Ascending aorta (tissue), 2 donors: ENCODE measurements at regions not wholly inside any gene's neighbourhood (a gene's known extent, or its start where the extent isn't known, plus 50 kb on each side); places are given as distances from the start of the nearest gene placed in this dataset.

Experiments
- DNase-seq, 2 donors: peaks; one replicate each; pipeline ENCODE4 v3.0.0-alpha.2; 2019; ENCODE audit warnings: low spot score in 2 of 2
- H3K27ac ChIP-seq, 2 donors: fragments of 200-600 bp; sonication (generic); one replicate each; pipeline ENCODE4 v1.5.1; 2016 to 2017; ENCODE audit warnings: mild to moderate bottlenecking in 1 of 2
- H3K27me3 ChIP-seq: fragments of 200-600 bp; sonication (generic); one replicate; pipeline ENCODE4 v1.5.1; 2017
- H3K36me3 ChIP-seq, 2 donors: fragments of 200-600 bp; sonication (generic); one replicate each; pipeline ENCODE4 v1.5.1; 2016
- H3K4me1 ChIP-seq, 2 donors: fragments of 200-600 bp; sonication (generic); one replicate each; pipeline ENCODE4 v1.5.1; 2016 to 2017; ENCODE audit warnings: mild to moderate bottlenecking in 1 of 2
- H3K4me3 ChIP-seq, 2 donors: fragments of 200-600 bp; sonication (generic); one replicate each; pipeline ENCODE4 v1.5.1; 2016 to 2017; ENCODE audit warnings: mild to moderate bottlenecking in 1 of 2
- H3K9me3 ChIP-seq, 2 donors: fragments of 200-600 bp; sonication (generic); one replicate each; pipeline ENCODE4 v1.5.1; 2016
- intact Hi-C: fragments of 100-400 bp; cut with DNase I; formaldehyde crosslinking; loops from one replicate; pipeline ENCODE4 v1.15.1; 2023
- TF ChIP-seq, protein P1 (sequence below), 3 experiments: fragments of 200-600 bp in 2 of 3; fragments of 450-650 bp in 1 of 3; sonication (generic) in 2 of 3; IDR thresholded peaks; one replicate each; pipeline ENCODE4 v1.5.1; 2016 to 2019; ENCODE audit warnings: antibody characterized with exemption in 3 of 3, mild to moderate bottlenecking in 1 of 3, moderate library complexity in 1 of 3

DNA sequence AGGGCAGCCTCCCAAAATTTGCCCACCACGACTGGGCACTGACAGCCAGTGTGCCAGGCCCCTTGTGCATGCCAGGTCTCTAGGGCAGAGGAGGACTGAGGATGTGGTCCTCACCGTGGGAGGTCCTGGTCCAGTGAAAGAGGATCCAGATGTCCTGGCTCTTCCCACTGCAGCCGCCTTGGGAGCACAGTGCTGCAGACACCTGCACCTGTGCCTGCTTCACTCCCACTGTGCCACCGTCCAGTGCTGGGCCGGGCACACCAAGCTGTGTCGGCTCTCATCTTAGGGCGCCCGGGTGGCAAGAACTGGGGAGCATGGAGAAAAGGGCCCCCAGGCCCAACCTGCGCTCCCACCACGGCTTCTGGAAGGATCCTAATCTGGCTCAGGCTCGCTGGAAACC is 1147.1 kb downstream of the BRD1 start:
- H3K4me3 ChIP-seq, result no peak overlapping the region
- H3K27ac ChIP-seq, result no peak overlapping the region
- DNase-seq, result no peak
- H3K27me3 ChIP-seq, result no peaks in the 10 kb centered on the region
- no peaks in the 10 kb centered on the region for H3K4me1 ChIP-seq
- intact Hi-C loops, result no loop called here
- TF ChIP-seq, protein P1, sequence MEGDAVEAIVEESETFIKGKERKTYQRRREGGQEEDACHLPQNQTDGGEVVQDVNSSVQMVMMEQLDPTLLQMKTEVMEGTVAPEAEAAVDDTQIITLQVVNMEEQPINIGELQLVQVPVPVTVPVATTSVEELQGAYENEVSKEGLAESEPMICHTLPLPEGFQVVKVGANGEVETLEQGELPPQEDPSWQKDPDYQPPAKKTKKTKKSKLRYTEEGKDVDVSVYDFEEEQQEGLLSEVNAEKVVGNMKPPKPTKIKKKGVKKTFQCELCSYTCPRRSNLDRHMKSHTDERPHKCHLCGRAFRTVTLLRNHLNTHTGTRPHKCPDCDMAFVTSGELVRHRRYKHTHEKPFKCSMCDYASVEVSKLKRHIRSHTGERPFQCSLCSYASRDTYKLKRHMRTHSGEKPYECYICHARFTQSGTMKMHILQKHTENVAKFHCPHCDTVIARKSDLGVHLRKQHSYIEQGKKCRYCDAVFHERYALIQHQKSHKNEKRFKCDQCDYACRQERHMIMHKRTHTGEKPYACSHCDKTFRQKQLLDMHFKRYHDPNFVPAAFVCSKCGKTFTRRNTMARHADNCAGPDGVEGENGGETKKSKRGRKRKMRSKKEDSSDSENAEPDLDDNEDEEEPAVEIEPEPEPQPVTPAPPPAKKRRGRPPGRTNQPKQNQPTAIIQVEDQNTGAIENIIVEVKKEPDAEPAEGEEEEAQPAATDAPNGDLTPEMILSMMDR (IDR thresholded peaks at IDR 0.05), result no peak
- H3K9me3 ChIP-seq, result no peaks in the 10 kb centered on the region
- H3K36me3 ChIP-seq, result no peaks in the 10 kb centered on the region

DNA sequence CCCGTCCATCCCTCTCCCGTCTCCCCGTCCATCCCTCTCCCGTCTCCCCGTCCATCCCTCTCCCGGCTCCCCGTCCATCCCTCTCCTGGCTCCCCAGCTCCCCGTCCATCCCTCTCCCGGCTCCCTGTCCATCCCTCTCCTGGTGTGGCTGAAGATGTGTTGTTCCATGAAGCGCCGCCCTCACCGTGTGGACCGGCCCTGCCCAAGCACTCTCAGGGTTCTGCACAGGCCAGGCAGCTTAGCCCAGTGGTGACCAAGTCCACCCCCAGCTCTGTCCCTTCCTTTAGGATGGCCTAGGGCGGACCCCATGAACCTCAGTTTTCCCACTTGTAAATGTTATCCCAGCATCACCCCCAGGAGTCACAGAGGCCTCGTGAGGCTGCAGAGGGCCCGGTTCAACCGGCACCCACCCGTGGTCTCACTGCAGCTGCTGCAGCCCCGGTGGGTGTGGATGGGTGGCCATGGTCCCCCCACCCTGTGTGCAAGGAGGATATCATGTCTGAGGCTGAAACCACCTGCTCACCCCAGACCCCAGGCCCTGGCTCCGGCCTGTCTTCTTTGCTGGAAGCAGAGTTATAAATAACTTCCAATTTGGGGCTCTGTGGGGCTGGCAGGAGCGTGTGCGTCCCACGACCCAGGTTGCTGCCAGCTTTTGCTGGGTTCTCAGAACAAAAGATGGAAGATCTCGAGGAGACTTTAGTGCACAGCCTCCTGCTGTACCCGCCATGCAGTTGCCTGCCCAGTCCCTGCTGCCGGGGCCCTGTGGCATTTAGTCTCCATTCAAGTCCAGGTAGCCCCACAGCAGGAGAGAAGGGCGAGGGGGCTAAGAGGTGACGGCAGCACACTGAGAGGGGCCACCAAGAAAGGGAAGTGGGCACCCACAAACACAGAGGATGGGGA is 1147.8 kb downstream of the BRD1 start:
- H3K4me3 ChIP-seq, result no peak overlapping the region
- TF ChIP-seq, protein P1 (IDR thresholded peaks at IDR 0.05), result no peak
- H3K27ac ChIP-seq, result no peak overlapping the region
- no peaks in the 10 kb centered on the region for H3K4me1 ChIP-seq
- H3K36me3 ChIP-seq, result no peaks in the 10 kb centered on the region
- DNase-seq, result no peak
- no peaks in the 10 kb centered on the region for H3K27me3 ChIP-seq
- no peaks in the 10 kb centered on the region for H3K9me3 ChIP-seq
- intact Hi-C loops, result no loop called here

DNA sequence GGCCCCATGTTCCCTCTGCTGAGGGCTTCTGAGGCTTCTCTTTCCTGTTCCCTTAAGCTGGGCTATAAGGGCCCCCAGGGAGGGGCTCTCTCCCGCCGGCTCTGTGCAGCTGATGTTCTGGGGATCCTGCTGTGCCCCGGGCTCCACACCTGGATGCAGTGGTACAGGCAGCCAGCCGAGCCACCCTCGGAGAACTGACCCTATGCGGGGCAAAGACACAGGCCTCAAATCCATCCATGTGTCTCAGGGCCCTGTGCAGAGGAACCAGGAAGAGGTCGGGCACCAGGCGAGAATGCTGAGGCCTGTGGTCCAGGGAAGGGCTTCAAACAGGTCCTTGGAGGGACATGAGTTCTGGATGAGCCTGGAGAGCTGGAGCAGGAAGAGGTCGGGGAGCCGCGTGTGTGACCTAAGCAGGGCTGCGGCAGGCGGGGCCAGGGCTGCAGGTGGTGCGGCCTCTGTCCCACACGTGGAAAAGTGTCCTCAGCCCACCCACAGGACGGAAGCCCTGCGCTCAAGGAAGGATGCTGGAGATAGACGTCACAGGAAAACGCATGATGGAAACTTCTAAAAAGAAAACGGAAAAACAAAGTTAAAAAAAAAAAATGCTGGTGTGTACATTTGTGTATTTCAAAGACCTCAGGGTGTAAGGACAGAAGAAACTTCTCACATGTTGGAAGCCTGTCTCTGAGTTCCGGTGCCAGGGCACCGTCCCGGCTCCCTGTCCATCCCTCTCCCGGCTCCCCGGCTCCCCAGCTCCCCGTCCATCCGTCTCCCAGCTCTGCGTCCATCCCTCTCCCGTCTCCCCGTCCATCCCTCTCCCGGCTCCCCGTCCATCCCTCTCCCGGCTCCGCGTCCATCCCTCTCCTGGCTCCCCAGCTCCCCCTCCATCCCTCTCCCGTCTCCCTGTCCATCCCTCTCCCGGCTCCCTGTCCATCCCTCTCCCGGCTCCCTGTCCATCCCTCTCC is 1149.2 kb downstream of the BRD1 start:
- H3K4me3 ChIP-seq, result no peak overlapping the region
- no peaks in the 10 kb centered on the region for H3K27me3 ChIP-seq
- intact Hi-C loops, result no loop called here
- DNase-seq, result no peak
- no peaks in the 10 kb centered on the region for H3K36me3 ChIP-seq
- H3K4me1 ChIP-seq, result no peaks in the 10 kb centered on the region
- H3K27ac ChIP-seq, result no peak overlapping the region
- no peaks in the 10 kb centered on the region for H3K9me3 ChIP-seq
- TF ChIP-seq, protein P1 (IDR thresholded peaks at IDR 0.05), result no peak

- Histone ChIP-seq H3K36me3 (no peaks in the 10 kb centered on the region), H3K9me3 (peaks cover 0 to 4% of the 10 kb centered on the region in 2 donors), H3K4me3 (no peak overlapping the region), H3K27me3 (no peaks in the 10 kb centered on the region), H3K27ac (no peak overlapping the region), H3K4me1 (no peaks in the 10 kb centered on the region)
- no peak for DNase-seq
- intact Hi-C loops, result no loop called here
- TF ChIP-seq, protein P1 (IDR thresholded peaks at IDR 0.05), result no peak
These were observed 1150.1 kb downstream of the BRD1 start for GRCh38 chr22:48677621-48678020.

DNA sequence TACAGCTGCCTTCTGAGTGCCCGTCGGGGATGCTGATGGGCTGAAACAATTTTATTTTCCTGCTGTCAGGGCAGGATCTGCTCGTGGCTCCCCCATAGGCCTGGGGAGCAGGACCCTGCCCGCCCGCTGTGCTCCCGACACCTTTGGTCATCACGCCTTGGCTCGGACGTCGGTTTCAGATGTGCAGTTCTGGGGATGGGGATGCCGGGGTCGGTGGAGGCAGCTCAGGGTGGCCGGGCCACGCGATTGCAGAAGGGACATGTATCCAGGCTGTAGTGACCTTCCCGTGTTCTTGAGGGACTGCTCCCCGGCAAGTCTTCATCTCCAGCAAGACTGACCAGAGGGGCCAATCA is 1150.5 kb downstream of the BRD1 start:
- no peak for DNase-seq
- peaks cover 2 to 9% of the 10 kb centered on the region in 2 donors for H3K9me3 ChIP-seq
- H3K4me1 ChIP-seq, result no peaks in the 10 kb centered on the region
- H3K27ac ChIP-seq, result no peak overlapping the region
- TF ChIP-seq, protein P1 (IDR thresholded peaks at IDR 0.05), result no peak
- intact Hi-C loops, result no loop called here
- H3K36me3 ChIP-seq, result no peaks in the 10 kb centered on the region
- H3K4me3 ChIP-seq, result no peak overlapping the region
- no peaks in the 10 kb centered on the region for H3K27me3 ChIP-seq
